ENCODE measurements at regions not wholly inside any gene's neighbourhood (a gene's known extent, or its start where the extent isn't known, plus 50 kb on each side); places are given as distances from the start of the nearest gene placed in this dataset.

DNA sequence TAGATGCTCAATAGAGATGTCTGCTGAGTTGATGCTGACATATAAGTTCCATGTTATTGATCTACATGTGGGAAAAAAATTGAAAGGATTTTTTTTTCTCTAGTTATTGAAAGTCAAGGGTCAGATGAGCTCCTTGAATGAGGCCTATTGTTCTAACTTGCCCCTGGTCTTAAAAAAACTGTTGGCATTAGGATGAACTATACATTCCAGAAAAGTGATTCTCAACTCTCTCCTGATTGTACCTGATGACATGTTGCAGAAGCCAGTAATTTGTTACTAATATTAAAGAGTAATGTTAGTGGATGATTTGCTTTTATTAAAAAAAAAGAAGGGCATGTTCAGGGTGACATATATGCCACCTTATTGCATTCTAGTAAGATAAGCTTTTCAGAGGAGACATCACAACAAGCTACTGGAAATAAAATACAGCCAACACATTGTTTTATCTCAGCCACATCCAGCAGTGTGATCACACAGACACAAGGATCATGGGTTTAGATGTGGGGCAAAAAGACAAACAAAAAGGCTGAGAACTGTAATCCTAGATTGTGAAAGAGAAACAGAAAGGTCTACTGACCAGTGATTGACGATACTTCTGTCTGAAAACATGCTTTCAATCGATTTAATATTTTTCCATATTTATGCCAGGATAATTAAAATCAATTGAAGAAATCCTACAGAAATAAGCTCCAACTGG, 1314.1 kb upstream of the C9orf72 start:
- TF ChIP-seq FOXM1 (IDR thresholded peaks at IDR 0.05; ENCODE audit: low read depth) (no peak), FOXM1 (CRISPR knock-in tag; IDR thresholded peaks at IDR 0.05; ENCODE audit: low read depth) (no peak)
- TF ChIP-seq, protein P1, sequence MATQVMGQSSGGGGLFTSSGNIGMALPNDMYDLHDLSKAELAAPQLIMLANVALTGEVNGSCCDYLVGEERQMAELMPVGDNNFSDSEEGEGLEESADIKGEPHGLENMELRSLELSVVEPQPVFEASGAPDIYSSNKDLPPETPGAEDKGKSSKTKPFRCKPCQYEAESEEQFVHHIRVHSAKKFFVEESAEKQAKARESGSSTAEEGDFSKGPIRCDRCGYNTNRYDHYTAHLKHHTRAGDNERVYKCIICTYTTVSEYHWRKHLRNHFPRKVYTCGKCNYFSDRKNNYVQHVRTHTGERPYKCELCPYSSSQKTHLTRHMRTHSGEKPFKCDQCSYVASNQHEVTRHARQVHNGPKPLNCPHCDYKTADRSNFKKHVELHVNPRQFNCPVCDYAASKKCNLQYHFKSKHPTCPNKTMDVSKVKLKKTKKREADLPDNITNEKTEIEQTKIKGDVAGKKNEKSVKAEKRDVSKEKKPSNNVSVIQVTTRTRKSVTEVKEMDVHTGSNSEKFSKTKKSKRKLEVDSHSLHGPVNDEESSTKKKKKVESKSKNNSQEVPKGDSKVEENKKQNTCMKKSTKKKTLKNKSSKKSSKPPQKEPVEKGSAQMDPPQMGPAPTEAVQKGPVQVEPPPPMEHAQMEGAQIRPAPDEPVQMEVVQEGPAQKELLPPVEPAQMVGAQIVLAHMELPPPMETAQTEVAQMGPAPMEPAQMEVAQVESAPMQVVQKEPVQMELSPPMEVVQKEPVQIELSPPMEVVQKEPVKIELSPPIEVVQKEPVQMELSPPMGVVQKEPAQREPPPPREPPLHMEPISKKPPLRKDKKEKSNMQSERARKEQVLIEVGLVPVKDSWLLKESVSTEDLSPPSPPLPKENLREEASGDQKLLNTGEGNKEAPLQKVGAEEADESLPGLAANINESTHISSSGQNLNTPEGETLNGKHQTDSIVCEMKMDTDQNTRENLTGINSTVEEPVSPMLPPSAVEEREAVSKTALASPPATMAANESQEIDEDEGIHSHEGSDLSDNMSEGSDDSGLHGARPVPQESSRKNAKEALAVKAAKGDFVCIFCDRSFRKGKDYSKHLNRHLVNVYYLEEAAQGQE (IDR thresholded peaks at IDR 0.05; ENCODE audit: borderline replicate concordance), result no peak
- TF ChIP-seq, protein P1 (CRISPR knock-in tag; IDR thresholded peaks at IDR 0.05; ENCODE audit: low read depth), result no peak
- TF ChIP-seq, protein P2, sequence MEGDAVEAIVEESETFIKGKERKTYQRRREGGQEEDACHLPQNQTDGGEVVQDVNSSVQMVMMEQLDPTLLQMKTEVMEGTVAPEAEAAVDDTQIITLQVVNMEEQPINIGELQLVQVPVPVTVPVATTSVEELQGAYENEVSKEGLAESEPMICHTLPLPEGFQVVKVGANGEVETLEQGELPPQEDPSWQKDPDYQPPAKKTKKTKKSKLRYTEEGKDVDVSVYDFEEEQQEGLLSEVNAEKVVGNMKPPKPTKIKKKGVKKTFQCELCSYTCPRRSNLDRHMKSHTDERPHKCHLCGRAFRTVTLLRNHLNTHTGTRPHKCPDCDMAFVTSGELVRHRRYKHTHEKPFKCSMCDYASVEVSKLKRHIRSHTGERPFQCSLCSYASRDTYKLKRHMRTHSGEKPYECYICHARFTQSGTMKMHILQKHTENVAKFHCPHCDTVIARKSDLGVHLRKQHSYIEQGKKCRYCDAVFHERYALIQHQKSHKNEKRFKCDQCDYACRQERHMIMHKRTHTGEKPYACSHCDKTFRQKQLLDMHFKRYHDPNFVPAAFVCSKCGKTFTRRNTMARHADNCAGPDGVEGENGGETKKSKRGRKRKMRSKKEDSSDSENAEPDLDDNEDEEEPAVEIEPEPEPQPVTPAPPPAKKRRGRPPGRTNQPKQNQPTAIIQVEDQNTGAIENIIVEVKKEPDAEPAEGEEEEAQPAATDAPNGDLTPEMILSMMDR (IDR thresholded peaks at IDR 0.05 in 2 of 3, conservative IDR thresholded peaks at IDR 0.05 in 1 of 3; ENCODE audit: insufficient read depth in 2 of 3, low read depth in 1 of 3, low read length in 3 of 3), result no peak

Data from K562 (cell line).